GM13976 (cell line): ENCODE measurements at regions not wholly inside any gene's neighbourhood (a gene's known extent, or its start where the extent isn't known, plus 50 kb on each side); places are given as distances from the start of the nearest gene placed in this dataset.

Source experiments
- DNase-seq: peaks from one replicate; pipeline ENCODE4 v3.0.0; 2012; ENCODE audit warnings: low spot score
- in situ Hi-C: fragments of 300-500 bp; cut with MboI; formaldehyde crosslinking; loops from one replicate; pipeline ENCODE4 v1.12.0; 2022; ENCODE audit warnings: low sequenced_read_pairs, mixed read lengths, inconsistent platforms; ENCODE audit not compliant: unreplicated experiment
- TF ChIP-seq, protein P1 (sequence below): IDR thresholded peaks from 2 replicates; pipeline ENCODE4 v1.5.1; 2012; ENCODE audit warnings: borderline replicate concordance, mild to moderate bottlenecking; ENCODE audit not compliant: insufficient read depth; ENCODE audit errors: extremely low read depth, missing control alignments, control extremely low read depth

- DNase-seq, result no peak
- TF ChIP-seq, protein P1, sequence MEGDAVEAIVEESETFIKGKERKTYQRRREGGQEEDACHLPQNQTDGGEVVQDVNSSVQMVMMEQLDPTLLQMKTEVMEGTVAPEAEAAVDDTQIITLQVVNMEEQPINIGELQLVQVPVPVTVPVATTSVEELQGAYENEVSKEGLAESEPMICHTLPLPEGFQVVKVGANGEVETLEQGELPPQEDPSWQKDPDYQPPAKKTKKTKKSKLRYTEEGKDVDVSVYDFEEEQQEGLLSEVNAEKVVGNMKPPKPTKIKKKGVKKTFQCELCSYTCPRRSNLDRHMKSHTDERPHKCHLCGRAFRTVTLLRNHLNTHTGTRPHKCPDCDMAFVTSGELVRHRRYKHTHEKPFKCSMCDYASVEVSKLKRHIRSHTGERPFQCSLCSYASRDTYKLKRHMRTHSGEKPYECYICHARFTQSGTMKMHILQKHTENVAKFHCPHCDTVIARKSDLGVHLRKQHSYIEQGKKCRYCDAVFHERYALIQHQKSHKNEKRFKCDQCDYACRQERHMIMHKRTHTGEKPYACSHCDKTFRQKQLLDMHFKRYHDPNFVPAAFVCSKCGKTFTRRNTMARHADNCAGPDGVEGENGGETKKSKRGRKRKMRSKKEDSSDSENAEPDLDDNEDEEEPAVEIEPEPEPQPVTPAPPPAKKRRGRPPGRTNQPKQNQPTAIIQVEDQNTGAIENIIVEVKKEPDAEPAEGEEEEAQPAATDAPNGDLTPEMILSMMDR, result no peak
- in situ Hi-C loops, result no loop called here
These were observed 113.6 kb upstream of the CACNA2D3 start for GRCh38 chr3:54008744-54009143.

- DNase-seq, result no peak
- TF ChIP-seq, protein P1, result no peak
These were observed 114.3 kb upstream of the CACNA2D3 start for GRCh38 chr3:54008099-54008498.

DNA sequence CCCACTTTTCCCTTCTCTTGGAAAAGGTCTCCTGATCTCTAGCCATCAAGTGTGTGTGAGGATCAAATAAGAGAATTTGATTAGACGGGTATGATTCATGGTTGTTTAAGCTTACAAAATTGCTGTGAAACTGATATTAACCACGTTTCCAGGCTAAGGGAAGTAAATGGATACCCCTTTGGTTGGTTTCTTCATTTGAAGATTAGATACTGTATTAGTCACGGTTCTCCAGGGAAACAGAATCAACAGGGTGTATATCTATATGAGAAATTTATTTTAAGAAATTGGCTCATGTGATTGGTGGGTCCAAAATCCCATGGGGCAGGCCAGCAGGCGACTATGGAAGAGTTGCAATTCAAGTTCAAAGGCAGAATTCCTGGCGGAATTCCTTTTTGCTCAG, 112.7 kb upstream of the SELENOK start:
- DNase-seq, result no peak
- TF ChIP-seq, protein P1, result no peak
- in situ Hi-C loops, result no loop called here

More at GRCh38 chr3:54008099-54008498, 114.3 kb upstream of the CACNA2D3 start:
- in situ Hi-C loops, result no loop called here

DNA sequence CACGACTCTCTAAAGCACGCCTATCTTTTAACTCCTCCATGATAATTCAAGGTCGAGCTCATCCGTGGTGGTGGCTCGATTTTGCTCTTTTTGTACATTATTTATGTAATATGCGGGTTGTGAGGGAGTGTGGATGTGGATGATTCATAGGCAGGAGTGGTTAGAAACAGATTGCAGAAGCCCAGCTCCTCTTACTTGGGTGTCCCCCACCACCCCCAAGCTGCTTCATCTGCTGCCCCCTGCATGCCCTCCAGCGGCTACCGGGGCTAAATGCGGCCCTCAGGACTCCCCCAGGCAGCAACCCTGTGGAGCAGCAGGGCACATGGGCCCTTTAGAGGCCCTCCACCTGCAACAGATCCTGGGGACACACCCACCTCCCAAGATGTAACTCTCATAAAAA, 111.5 kb upstream of the SELENOK start:
- DNase-seq, result no peak
- TF ChIP-seq, protein P1, result no peak
- in situ Hi-C loops, result no loop called here

DNA sequence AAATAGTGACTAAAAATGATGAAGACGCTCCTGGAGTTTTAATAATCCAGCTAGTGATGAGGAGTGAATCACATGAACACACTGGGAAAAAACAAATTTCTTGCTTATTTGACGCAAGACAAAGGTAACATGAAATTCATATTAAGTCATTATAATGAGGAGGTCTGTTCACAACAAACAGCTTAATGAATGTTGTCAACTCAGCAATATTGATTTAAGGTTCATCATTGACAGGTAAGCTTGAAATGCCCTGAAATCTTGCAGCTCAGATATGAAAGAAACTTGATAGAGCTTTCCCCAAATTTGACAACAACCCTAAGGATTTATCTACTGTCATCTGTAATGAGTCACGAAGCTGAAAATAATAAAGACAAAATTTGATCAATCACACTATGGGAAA, 108.1 kb upstream of the SELENOK start:
- TF ChIP-seq, protein P1, result no peak
- no peak for DNase-seq
- in situ Hi-C loops, result no loop called here

- DNase-seq, result no peak
- TF ChIP-seq, protein P1, result no peak
- in situ Hi-C loops, result no loop called here
These were observed 107.3 kb upstream of the SELENOK start for GRCh38 chr3:53998980-53999379.

GRCh38 chr3:53997476-53997875, 105.8 kb upstream of the SELENOK start:
- in situ Hi-C loops, result no loop called here
- TF ChIP-seq, protein P1, result no peak
- DNase-seq, result no peak
